SK-N-SH (cell line): ENCODE measurements at regions not wholly inside any gene's neighbourhood (a gene's known extent, or its start where the extent isn't known, plus 50 kb on each side); places are given as distances from the start of the nearest gene placed in this dataset.

Source experiments
- CTCF ChIA-PET: fragments of 300-600, 350-600 bp; formaldehyde crosslinking; extraction: SDS; loops from one replicate; lab custom pipeline; 2021; lab: Yijun Ruan, JAX
- POLR2A ChIA-PET: fragments of 350-600 bp; sonication (Branson Sonifier 250); formaldehyde crosslinking; extraction: SDS; loops from one replicate; lab custom pipeline; 2020; ENCODE audit warnings: antibody characterized with exemption, inconsistent platforms; lab: Yijun Ruan, JAX
- DNase-seq: peaks from one replicate; pipeline ENCODE4 v3.0.0; 2012
- H2AFZ ChIP-seq: fragments of 200-600 bp; sonication (generic); 2 replicates; pipeline ENCODE4 v1.8.1; 2016; ENCODE audit warnings: antibody characterized with exemption, mild to moderate bottlenecking, low read depth
- H3F3A ChIP-seq: fragments of 200-600 bp; sonication (generic); replicated peaks from 2 replicates; pipeline ENCODE3; 2016; ENCODE audit warnings: antibody characterized with exemption, mild to moderate bottlenecking; ENCODE audit not compliant: insufficient read depth
- H3K27ac ChIP-seq, 2 experiments: fragments of 200-500 bp in 1 of 2; fragments of 200-600 bp in 1 of 2; sonication (Bioruptor generic) in 1 of 2; sonication (generic), shearing (Covaris generic) in 1 of 2; 2 replicates each; pipeline versions ENCODE4 v1.5.1 to v1.6.1; 2014 to 2016; ENCODE audit warnings: low read depth in 2 of 2, inconsistent platforms in 1 of 2, low read length in 1 of 2, mild to moderate bottlenecking in 1 of 2, mixed read lengths in 1 of 2
- H3K27me3 ChIP-seq: fragments of 200-600 bp; sonication (generic), shearing (Covaris generic); 2 replicates; pipeline ENCODE4 v1.6.1; 2016; ENCODE audit warnings: mixed run types; ENCODE audit not compliant: insufficient read depth
- H3K36me3 ChIP-seq, 2 experiments: fragments of 200-500 bp in 1 of 2; fragments of 200-600 bp in 1 of 2; sonication (Bioruptor generic) in 1 of 2; sonication (generic) in 1 of 2; replicated peaks in 1 of 2; 2 replicates each; pipeline versions ENCODE3 to v1.5.1; 2014 to 2016; ENCODE audit warnings: low read length in 1 of 2, mild to moderate bottlenecking in 1 of 2; ENCODE audit not compliant: insufficient read depth in 2 of 2, control insufficient read depth in 1 of 2
- H3K4me1 ChIP-seq, 2 experiments: fragments of 200-500 bp in 1 of 2; fragments of 200-600 bp in 1 of 2; sonication (Bioruptor generic) in 1 of 2; sonication (generic), shearing (Covaris generic) in 1 of 2; 2 replicates each; pipeline versions ENCODE4 v1.5.1 to v1.6.1; 2014 to 2016; ENCODE audit warnings: low read depth in 1 of 2, low read length in 1 of 2, mixed run types in 1 of 2; ENCODE audit not compliant: insufficient read depth in 2 of 2, control insufficient read depth in 1 of 2
- H3K4me2 ChIP-seq: fragments of 200-600 bp; sonication (generic), shearing (Covaris generic); 2 replicates; pipeline ENCODE4 v1.6.1; 2017; ENCODE audit warnings: mixed run types
- H3K4me3 ChIP-seq, 2 experiments: fragments of 200-500 bp in 1 of 2; fragments of 200-600 bp in 1 of 2; sonication (Bioruptor generic) in 1 of 2; sonication (generic), shearing (Covaris generic) in 1 of 2; 2 replicates each; pipeline versions ENCODE4 v1.5.1 to v1.8.1; 2014 to 2016; ENCODE audit warnings: low read depth in 2 of 2, inconsistent platforms in 1 of 2, low read length in 1 of 2, mild to moderate bottlenecking in 1 of 2, mixed read lengths in 1 of 2, moderate library complexity in 1 of 2
- H3K79me2 ChIP-seq: fragments of 200-600 bp; sonication (generic); 2 replicates; pipeline ENCODE4 v1.8.1; 2017; ENCODE audit warnings: mild to moderate bottlenecking; ENCODE audit not compliant: insufficient read depth
- H3K9ac ChIP-seq: fragments of 200-600 bp; sonication (generic); 2 replicates; pipeline ENCODE4 v1.6.1; 2017; ENCODE audit warnings: mixed run types
- H3K9me2 ChIP-seq: fragments of 200-600 bp; sonication (generic); 2 replicates; pipeline ENCODE4 v1.6.1; 2017; ENCODE audit warnings: mixed run types
- H3K9me3 ChIP-seq: fragments of 200-600 bp; sonication (generic); 2 replicates; pipeline ENCODE4 v1.6.1; 2017; ENCODE audit warnings: mixed run types, mild to moderate bottlenecking, moderate library complexity
- H4K20me1 ChIP-seq: fragments of 200-600 bp; sonication (generic); 2 replicates; pipeline ENCODE4 v1.6.1; 2017; ENCODE audit warnings: mild to moderate bottlenecking, mixed run types; ENCODE audit not compliant: insufficient read depth
- CHD2 ChIP-seq: fragments of 150-350 bp; IDR thresholded peaks from 2 replicates; pipeline ENCODE4 v1.6.1; 2018; ENCODE audit warnings: low read length; ENCODE audit not compliant: partially characterized antibody
- CTCF ChIP-seq: fragments of 200-600 bp; sonication (generic); IDR thresholded peaks from 2 replicates; pipeline ENCODE4 v1.6.1; 2017; ENCODE audit warnings: antibody characterized with exemption, mild to moderate bottlenecking, moderate library complexity
- ELF1 ChIP-seq: IDR thresholded peaks from 2 replicates; pipeline ENCODE4 v1.4.0; 2012
- EZH2phosphoT487 ChIP-seq: fragments of 200-600 bp; sonication (generic); IDR thresholded peaks from 2 replicates; pipeline ENCODE4 v1.6.1; 2017; ENCODE audit warnings: low read depth, mixed run types, mild to moderate bottlenecking, antibody characterized with exemption, moderate library complexity, borderline replicate concordance
- FOSL2 ChIP-seq: IDR thresholded peaks from 2 replicates; pipeline ENCODE4 v1.4.0; 2012; ENCODE audit warnings: low read depth, mild to moderate bottlenecking, moderate library complexity, borderline replicate concordance
- FOXM1 ChIP-seq: IDR thresholded peaks from 2 replicates; pipeline ENCODE4 v1.4.0; 2012; ENCODE audit warnings: low read depth, mild to moderate bottlenecking
- PBX3 ChIP-seq: IDR thresholded peaks from 2 replicates; pipeline ENCODE4; 2012
- REST ChIP-seq: IDR thresholded peaks from 2 replicates; pipeline ENCODE4 v1.6.1; 2012; ENCODE audit warnings: mild to moderate bottlenecking, low read depth, low read length, moderate library complexity
- WGBS: methylation state at CpG from one replicate; pipeline ENCODE4 v1.1.6; 2017; ENCODE audit warnings: low lambda C conversion rate; 5-methylcytosine and 5-hydroxymethylcytosine counted together
- TF ChIP-seq, protein P1 (sequence below): IDR thresholded peaks from 2 replicates; pipeline ENCODE4 v1.4.0; 2012; ENCODE audit warnings: low read depth, borderline replicate concordance

- TF ChIP-seq REST = no peak
- no peak for TF ChIP-seq FOXM1
Observed at GRCh38 chr9:81053298-81054025, 635.9 kb downstream of the TLE1 start (continued).

GRCh38 chr9:81052846-81053245 is 636.5 kb downstream of the TLE1 start:
- Histone ChIP-seq H4K20me1 (no peaks in the 10 kb centered on the region), H3K4me1 (no peaks in the 10 kb centered on the region), H3K4me2 (no peak overlapping the region), H3K79me2 (no peaks in the 10 kb centered on the region), H2AFZ (no peak overlapping the region), H3K9me2 (no peaks in the 10 kb centered on the region), H3K36me3 (no peaks in the 10 kb centered on the region)
- DNase-seq = no peak
- TF ChIP-seq ELF1 = no peak
- TF ChIP-seq, protein P1, sequence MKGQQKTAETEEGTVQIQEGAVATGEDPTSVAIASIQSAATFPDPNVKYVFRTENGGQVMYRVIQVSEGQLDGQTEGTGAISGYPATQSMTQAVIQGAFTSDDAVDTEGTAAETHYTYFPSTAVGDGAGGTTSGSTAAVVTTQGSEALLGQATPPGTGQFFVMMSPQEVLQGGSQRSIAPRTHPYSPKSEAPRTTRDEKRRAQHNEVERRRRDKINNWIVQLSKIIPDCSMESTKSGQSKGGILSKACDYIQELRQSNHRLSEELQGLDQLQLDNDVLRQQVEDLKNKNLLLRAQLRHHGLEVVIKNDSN = no peak
- no peak for TF ChIP-seq REST
- no peak for TF ChIP-seq CHD2
- peak; percentile 23; the same call in 1 of the 2 replicates for TF ChIP-seq FOSL2
- no peak for TF ChIP-seq CTCF
- TF ChIP-seq EZH2phosphoT487 = no peak
- TF ChIP-seq PBX3 = no peak
- TF ChIP-seq, all 33 proteins: peak for 1
- Histone ChIP-seq H3K9me3 (no peaks in the 10 kb centered on the region), H3K27me3 (no peaks in the 10 kb centered on the region), H3K27ac (no peak overlapping the region), H3K4me3 (no peak overlapping the region), H3K9ac (no peak overlapping the region), H3F3A (no peaks in the 10 kb centered on the region)
- POLR2A ChIA-PET = no interaction called here
- CTCF ChIA-PET = interaction anchor here (1.0 kb wide), 1 partner anchor 64 kb away, joined by 4 read pairs; no protein-coding TSS in a partner anchor
- 48% methylated on average over 1 of the region's 1 CpG for WGBS
